Right lobe of liver (tissue), 6 donors: ENCODE measurements at regions not wholly inside any gene's neighbourhood (a gene's known extent, or its start where the extent isn't known, plus 50 kb on each side); places are given as distances from the start of the nearest gene placed in this dataset.

Experiments
- ATAC-seq, 4 donors: fragments of 200-7000 bp; cut with Tn5 transposase; one replicate each; pipeline ENCODE4 v1.9.1; 2020; ENCODE audit warnings: mild to moderate bottlenecking in 4 of 4, moderate library complexity in 4 of 4
- DNase-seq, 3 donors: peaks; one replicate each; pipeline ENCODE4 v3.0.0-alpha.2; 2020
- H3K27ac ChIP-seq, 3 donors: fragments of 200-600 bp; one replicate each; pipeline ENCODE4 v1.8.0; 2022
- H3K27me3 ChIP-seq, 2 donors: fragments of 200-600 bp; one replicate each; pipeline ENCODE4 v1.8.0; 2022
- H3K36me3 ChIP-seq, 4 donors: fragments of 200-600 bp; sonication (generic) in 1 of 4; one replicate each; pipeline versions ENCODE4 v1.5.1 to v1.8.0; 2017 to 2022; ENCODE audit warnings: control low read depth in 1 of 4
- H3K4me1 ChIP-seq, 4 donors: fragments of 200-600 bp; sonication (generic) in 1 of 4; one replicate each; pipeline versions ENCODE4 v1.5.1 to v1.8.0; 2017 to 2022; ENCODE audit warnings: control low read depth in 1 of 4
- H3K4me3 ChIP-seq, 3 donors: fragments of 200-600 bp; one replicate each; pipeline ENCODE4 v1.8.0; 2022
- H3K9me3 ChIP-seq, 4 donors: fragments of 200-600 bp; sonication (generic) in 1 of 4; one replicate each; pipeline versions ENCODE4 v1.5.1 to v1.8.0; 2017 to 2022; ENCODE audit warnings: control low read depth in 1 of 4
- POLR2A ChIP-seq: fragments of 450-650 bp; IDR thresholded peaks from one replicate; pipeline ENCODE4 v1.6.1; 2017; ENCODE audit warnings: antibody characterized with exemption, mild to moderate bottlenecking
- WGBS: methylation state at CpG from one replicate; pipeline ENCODE4 v1.1.6; 2018; ENCODE audit warnings: low coverage, low lambda C conversion rate; ENCODE audit not compliant: insufficient coverage; ENCODE audit errors: missing lambda C conversion rate; 5-methylcytosine and 5-hydroxymethylcytosine counted together
- intact Hi-C, 2 donors: fragments of 100-400 bp; cut with DNase I; formaldehyde crosslinking; loops; one replicate each; pipeline versions ENCODE4 v1.11.2 to v1.14.1; 2022
- TF ChIP-seq, protein P1 (sequence below), 4 donors: fragments of 200-600 bp in 3 of 4; fragments of 450-650 bp in 1 of 4; IDR thresholded peaks; one replicate each; pipeline versions ENCODE4 v1.5.1 to v1.8.0; 2016 to 2022; ENCODE audit warnings: antibody characterized with exemption in 4 of 4, mild to moderate bottlenecking in 2 of 4
- donor health status: DM: no; HTN: yes; CAD: no.
- donor health status: DM: no; HTN: no; CAD: no.
- donor health status: DM: no; HTN: no; CAD: no.
- donor health status: DM: no; HTN: yes; CAD: no.
- donor health status: DM: no; HTN: yes; CAD: no.

- Histone ChIP-seq H3K4me1 (no peaks in the 10 kb centered on the region), H3K27me3 (no peaks in the 10 kb centered on the region), H3K4me3 (no peak overlapping the region), H3K36me3 (no peaks in the 10 kb centered on the region), H3K27ac (no peak overlapping the region), H3K9me3 (no peaks in the 10 kb centered on the region)
- ATAC-seq: no peak
- 41% methylated on average over 3 of the region's 3 CpGs for WGBS
- no peak for DNase-seq
- TF ChIP-seq, protein P1, sequence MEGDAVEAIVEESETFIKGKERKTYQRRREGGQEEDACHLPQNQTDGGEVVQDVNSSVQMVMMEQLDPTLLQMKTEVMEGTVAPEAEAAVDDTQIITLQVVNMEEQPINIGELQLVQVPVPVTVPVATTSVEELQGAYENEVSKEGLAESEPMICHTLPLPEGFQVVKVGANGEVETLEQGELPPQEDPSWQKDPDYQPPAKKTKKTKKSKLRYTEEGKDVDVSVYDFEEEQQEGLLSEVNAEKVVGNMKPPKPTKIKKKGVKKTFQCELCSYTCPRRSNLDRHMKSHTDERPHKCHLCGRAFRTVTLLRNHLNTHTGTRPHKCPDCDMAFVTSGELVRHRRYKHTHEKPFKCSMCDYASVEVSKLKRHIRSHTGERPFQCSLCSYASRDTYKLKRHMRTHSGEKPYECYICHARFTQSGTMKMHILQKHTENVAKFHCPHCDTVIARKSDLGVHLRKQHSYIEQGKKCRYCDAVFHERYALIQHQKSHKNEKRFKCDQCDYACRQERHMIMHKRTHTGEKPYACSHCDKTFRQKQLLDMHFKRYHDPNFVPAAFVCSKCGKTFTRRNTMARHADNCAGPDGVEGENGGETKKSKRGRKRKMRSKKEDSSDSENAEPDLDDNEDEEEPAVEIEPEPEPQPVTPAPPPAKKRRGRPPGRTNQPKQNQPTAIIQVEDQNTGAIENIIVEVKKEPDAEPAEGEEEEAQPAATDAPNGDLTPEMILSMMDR (IDR thresholded peaks at IDR 0.05): no peak
- no peak for TF ChIP-seq POLR2A
- intact Hi-C loops: no loop called here
Observed at GRCh38 chr7:142380069-142380468, 122.2 kb upstream of the PRSS58 start.

DNA sequence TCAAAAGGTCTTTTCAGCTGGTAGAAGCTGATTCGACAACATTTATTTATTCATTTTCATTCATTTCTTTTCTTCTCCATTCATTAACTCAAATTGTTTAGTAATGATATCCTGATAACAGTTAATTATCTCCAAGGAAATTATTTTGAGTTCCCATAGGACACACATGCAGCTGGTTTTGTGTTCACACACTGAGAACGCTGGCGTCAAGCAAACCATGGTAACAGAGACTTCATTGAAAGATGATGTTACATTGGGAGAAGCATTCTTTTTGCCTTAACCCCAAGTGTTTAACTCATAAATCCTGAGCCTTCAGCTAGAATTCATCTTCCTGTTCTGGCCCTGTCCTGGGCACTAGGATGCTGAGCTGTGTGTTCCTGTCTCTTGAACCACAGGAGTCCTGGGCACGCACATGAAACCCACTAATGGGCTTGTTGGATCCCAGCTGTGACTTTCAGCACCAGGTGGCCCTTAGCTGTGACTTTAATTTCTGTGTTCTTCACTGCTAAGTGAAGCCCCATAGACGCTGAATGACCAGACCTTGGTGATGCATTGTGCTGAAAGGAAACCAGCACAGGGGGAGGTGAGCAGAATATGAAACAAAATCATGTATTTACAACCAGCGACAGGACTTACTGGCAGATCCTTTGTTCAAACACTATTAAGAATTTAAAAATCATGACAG is 121.5 kb upstream of the PRSS58 start:
- DNase-seq (no peak), ATAC-seq (no peak)
- H3K27me3 ChIP-seq: no peaks in the 10 kb centered on the region
- no peak overlapping the region for H3K4me3 ChIP-seq
- no peak overlapping the region for H3K27ac ChIP-seq
- no peaks in the 10 kb centered on the region for H3K36me3 ChIP-seq
- WGBS: 73% methylated on average over 5 of the region's 6 CpGs
- TF ChIP-seq, protein P1 (IDR thresholded peaks at IDR 0.05): no peak
- TF ChIP-seq POLR2A: no peak
- intact Hi-C loops: no loop called here
- no peaks in the 10 kb centered on the region for H3K4me1 ChIP-seq
- H3K9me3 ChIP-seq: no peaks in the 10 kb centered on the region

DNA sequence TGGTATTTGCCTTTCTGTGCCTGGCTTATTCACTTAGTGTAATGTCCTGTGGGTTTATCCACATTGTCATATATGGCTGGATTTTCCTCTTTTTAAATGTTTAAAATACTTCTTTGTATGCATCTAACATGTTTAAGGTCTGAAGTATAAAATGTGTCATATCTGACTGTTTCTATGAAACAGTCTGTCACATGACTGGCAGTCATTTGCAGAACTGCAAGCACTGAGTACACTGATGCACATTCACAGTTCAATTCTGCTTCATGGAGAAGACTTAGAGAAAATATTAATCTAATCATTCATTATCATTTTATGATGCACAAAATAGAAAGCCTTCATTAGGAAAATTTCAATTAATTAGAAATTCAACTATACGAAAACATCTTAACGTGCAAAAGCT is 119.7 kb upstream of the PRSS58 start:
- Histone ChIP-seq H3K4me1 (no peaks in the 10 kb centered on the region), H3K36me3 (no peaks in the 10 kb centered on the region), H3K4me3 (no peak overlapping the region), H3K9me3 (no peaks in the 10 kb centered on the region), H3K27me3 (no peaks in the 10 kb centered on the region), H3K27ac (no peak overlapping the region)
- TF ChIP-seq, protein P1 (IDR thresholded peaks at IDR 0.05): no peak
- no peak for TF ChIP-seq POLR2A
- intact Hi-C loops: no loop called here
- DNase-seq: no peak
- no peak for ATAC-seq
- 83% methylated on average over 2 of the region's 2 CpGs for WGBS

- Histone ChIP-seq H3K27ac (no peak overlapping the region), H3K4me1 (no peaks in the 10 kb centered on the region), H3K4me3 (no peak overlapping the region), H3K27me3 (no peaks in the 10 kb centered on the region), H3K36me3 (no peaks in the 10 kb centered on the region), H3K9me3 (no peaks in the 10 kb centered on the region)
- TF ChIP-seq POLR2A: no peak
- TF ChIP-seq, protein P1 (IDR thresholded peaks at IDR 0.05): no peak
- ATAC-seq (no peak), DNase-seq (no peak)
- 56% methylated on average over 5 of the region's 6 CpGs for WGBS
- intact Hi-C loops: no loop called here
Observed at GRCh38 chr7:142376356-142376997, 118.6 kb upstream of the PRSS58 start.
